OCI-LY3 (cell line): ENCODE measurements at regions not wholly inside any gene's neighbourhood (a gene's known extent, or its start where the extent isn't known, plus 50 kb on each side); places are given as distances from the start of the nearest gene placed in this dataset.

ENCODE experiments used
- H2AFZ ChIP-seq: fragments of 200-600, 300-600 bp; shearing (Covaris generic); 2 replicates; pipeline ENCODE4 v1.6.0; 2014; ENCODE audit warnings: antibody characterized with exemption, low read depth, low read length
- H3K27ac ChIP-seq: fragments of 200-600, 300-600 bp; sonication (generic); 2 replicates; pipeline ENCODE4 v1.5.1; 2014; ENCODE audit warnings: mild to moderate bottlenecking, low read length, moderate library complexity, mixed read lengths
- H3K27me3 ChIP-seq: fragments of 200-600, 300-600 bp; sonication (generic); 2 replicates; pipeline ENCODE4 v1.6.1; 2014; ENCODE audit warnings: low read depth, low read length, mixed read lengths
- H3K36me3 ChIP-seq: fragments of 200-600, 300-600 bp; sonication (generic); replicated peaks from 2 replicates; pipeline ENCODE3; 2014; ENCODE audit warnings: low read depth, low read length, mixed read lengths
- H3K4me1 ChIP-seq: fragments of 300-600, 200-600 bp; sonication (generic); 2 replicates; pipeline ENCODE4 v1.6.1; 2014; ENCODE audit warnings: low read length, mixed read lengths
- H3K4me2 ChIP-seq: fragments of 200-600, 300-600 bp; sonication (generic); 2 replicates; pipeline ENCODE4 v1.6.1; 2014; ENCODE audit warnings: low read length, mixed read lengths
- H3K4me3 ChIP-seq: fragments of 300-600, 200-600 bp; sonication (generic); 2 replicates; pipeline ENCODE4 v1.5.1; 2014; ENCODE audit warnings: antibody characterized with exemption, mild to moderate bottlenecking, low read length, moderate library complexity
- H3K79me2 ChIP-seq: fragments of 300-600, 200-600 bp; shearing (Covaris generic); 2 replicates; pipeline ENCODE4 v1.6.1; 2014; ENCODE audit warnings: mild to moderate bottlenecking, low read length, mixed read lengths
- H3K9ac ChIP-seq: fragments of 300-600, 200-600 bp; shearing (Covaris generic); 2 replicates; pipeline ENCODE4 v1.6.0; 2014; ENCODE audit warnings: mild to moderate bottlenecking, low read length, moderate library complexity
- H3K9me3 ChIP-seq: fragments of 200-600, 300-600 bp; shearing (Covaris generic); 2 replicates; pipeline ENCODE4 v1.6.1; 2014; ENCODE audit warnings: low read length, mixed read lengths; ENCODE audit not compliant: insufficient read depth
- H4K20me1 ChIP-seq: fragments of 200-600, 300-600 bp; sonication (generic); 2 replicates; pipeline ENCODE4 v1.6.1; 2016; ENCODE audit warnings: low read length, mixed read lengths; ENCODE audit not compliant: insufficient read depth
- EZH2phosphoT487 ChIP-seq: fragments of 200-600 bp; shearing (Covaris generic); IDR thresholded peaks from 2 replicates; pipeline ENCODE4 v1.6.1; 2018; ENCODE audit warnings: antibody characterized with exemption, mixed run types, low read depth
- TF ChIP-seq, protein P1 (sequence below): fragments of 200-600, 300-600 bp; sonication (generic); IDR thresholded peaks from 2 replicates; pipeline ENCODE4 v1.5.1; 2014; ENCODE audit warnings: antibody characterized with exemption, low read length, low read depth

DNA sequence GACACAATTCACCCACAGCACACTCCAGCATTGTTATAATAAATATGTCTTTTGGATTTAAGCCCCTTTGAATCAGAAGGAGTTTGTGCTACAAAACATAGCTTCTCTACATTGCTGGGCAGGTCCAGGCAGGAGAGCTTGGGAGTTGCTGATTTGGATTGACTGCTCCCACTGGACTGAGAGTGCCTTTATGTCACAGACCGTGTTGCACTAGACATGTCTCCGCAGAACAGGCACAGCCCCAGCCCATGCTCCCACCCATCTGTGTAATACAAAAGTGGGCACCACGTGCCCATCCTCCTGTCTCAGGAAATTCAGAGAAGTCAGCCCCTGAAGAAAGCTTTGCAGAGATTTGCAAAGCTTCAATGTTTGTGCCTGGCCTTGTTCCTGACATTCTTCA lies 117.1 kb downstream of the MED10 start:
- Histone ChIP-seq H3K4me3 (no peak overlapping the region), H3K27ac (no peak overlapping the region), H3K9ac (no peak overlapping the region), H3K27me3 (no peaks in the 10 kb centered on the region), H3K4me2 (no peak overlapping the region), H3K79me2 (no peaks in the 10 kb centered on the region), H3K36me3 (no peaks in the 10 kb centered on the region), H3K4me1 (no peaks in the 10 kb centered on the region), H2AFZ (no peak overlapping the region), H3K9me3 (no peaks in the 10 kb centered on the region), H4K20me1 (no peaks in the 10 kb centered on the region)
- TF ChIP-seq, protein P1, sequence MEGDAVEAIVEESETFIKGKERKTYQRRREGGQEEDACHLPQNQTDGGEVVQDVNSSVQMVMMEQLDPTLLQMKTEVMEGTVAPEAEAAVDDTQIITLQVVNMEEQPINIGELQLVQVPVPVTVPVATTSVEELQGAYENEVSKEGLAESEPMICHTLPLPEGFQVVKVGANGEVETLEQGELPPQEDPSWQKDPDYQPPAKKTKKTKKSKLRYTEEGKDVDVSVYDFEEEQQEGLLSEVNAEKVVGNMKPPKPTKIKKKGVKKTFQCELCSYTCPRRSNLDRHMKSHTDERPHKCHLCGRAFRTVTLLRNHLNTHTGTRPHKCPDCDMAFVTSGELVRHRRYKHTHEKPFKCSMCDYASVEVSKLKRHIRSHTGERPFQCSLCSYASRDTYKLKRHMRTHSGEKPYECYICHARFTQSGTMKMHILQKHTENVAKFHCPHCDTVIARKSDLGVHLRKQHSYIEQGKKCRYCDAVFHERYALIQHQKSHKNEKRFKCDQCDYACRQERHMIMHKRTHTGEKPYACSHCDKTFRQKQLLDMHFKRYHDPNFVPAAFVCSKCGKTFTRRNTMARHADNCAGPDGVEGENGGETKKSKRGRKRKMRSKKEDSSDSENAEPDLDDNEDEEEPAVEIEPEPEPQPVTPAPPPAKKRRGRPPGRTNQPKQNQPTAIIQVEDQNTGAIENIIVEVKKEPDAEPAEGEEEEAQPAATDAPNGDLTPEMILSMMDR: no peak
- TF ChIP-seq EZH2phosphoT487: no peak

DNA sequence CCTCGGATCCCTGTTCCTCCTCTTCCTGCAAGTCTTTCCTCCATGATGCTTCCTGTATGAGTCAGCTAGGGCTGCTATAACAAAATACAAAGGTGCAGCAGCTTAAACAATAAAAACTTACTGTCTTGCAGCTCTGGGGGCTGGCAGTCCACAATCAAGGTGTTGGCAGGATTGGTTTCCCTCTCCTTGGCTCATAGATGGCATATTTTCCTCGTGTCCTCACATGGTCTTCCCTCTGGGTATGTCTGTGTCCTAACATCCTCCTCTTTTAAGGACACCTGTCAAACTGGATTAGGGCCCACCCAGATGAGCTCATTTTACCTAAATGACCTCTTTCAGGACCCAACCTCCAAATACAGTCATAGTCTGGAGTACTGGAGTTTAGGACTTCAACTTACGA lies 117.5 kb downstream of the MED10 start:
- no peaks in the 10 kb centered on the region for H3K79me2 ChIP-seq
- H4K20me1 ChIP-seq: no peaks in the 10 kb centered on the region
- H3K9ac ChIP-seq: no peak overlapping the region
- H3K27me3 ChIP-seq: no peaks in the 10 kb centered on the region
- H3K9me3 ChIP-seq: no peaks in the 10 kb centered on the region
- H3K36me3 ChIP-seq: no peaks in the 10 kb centered on the region
- H2AFZ ChIP-seq: no peak overlapping the region
- no peak overlapping the region for H3K4me3 ChIP-seq
- H3K27ac ChIP-seq: no peak overlapping the region
- H3K4me2 ChIP-seq: no peak overlapping the region
- no peaks in the 10 kb centered on the region for H3K4me1 ChIP-seq
- TF ChIP-seq EZH2phosphoT487: no peak
- TF ChIP-seq, protein P1: no peak

DNA sequence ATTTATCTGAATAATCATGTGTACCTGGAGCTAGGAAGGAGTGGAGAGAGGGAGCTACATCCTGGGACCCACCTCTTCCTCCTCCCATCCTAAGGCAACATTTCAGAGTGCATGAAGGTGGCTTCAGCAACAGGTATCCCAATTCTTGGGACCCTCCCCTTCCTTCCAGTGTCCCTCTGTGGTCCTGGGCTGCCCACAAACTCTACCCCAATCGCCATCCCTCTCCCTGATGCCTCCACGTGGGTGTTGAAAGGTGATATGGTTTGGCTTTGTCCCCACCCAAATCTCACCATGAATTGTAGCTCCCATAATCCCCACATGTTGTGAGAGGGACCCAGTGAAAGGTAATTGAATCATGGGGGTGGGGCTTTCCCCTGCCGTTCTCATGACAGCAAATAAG lies 121.4 kb downstream of the MED10 start:
- H4K20me1 ChIP-seq: no peaks in the 10 kb centered on the region
- no peaks in the 10 kb centered on the region for H3K4me1 ChIP-seq
- H3K4me2 ChIP-seq: no peak overlapping the region
- H3K79me2 ChIP-seq: no peaks in the 10 kb centered on the region
- no peak overlapping the region for H3K27ac ChIP-seq
- no peaks in the 10 kb centered on the region for H3K27me3 ChIP-seq
- TF ChIP-seq, protein P1: no peak
- no peak for TF ChIP-seq EZH2phosphoT487
- no peak overlapping the region for H2AFZ ChIP-seq
- H3K9ac ChIP-seq: no peak overlapping the region
- no peaks in the 10 kb centered on the region for H3K36me3 ChIP-seq
- no peaks in the 10 kb centered on the region for H3K9me3 ChIP-seq
- H3K4me3 ChIP-seq: no peak overlapping the region

DNA sequence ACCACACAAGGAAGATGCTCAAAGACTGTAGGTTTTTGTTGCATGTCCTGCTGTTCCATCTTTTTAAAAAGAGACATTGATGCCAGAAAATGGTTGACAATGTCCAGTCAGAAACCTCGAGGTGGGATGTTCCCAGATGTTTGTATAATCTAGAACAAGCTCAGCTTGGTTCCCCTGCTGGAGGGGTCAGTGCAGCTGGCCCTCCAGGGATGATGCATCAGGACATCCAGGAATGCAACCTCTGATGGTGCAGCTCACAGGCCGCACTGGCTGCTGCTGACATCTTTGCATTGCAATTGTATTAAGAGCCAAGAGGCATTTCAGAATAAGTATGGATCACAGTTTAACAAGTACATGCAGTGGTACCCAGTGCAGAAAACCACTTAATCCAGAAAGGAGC lies 122.4 kb downstream of the MED10 start:
- H4K20me1 ChIP-seq: no peaks in the 10 kb centered on the region
- no peaks in the 10 kb centered on the region for H3K79me2 ChIP-seq
- no peaks in the 10 kb centered on the region for H3K27me3 ChIP-seq
- no peaks in the 10 kb centered on the region for H3K36me3 ChIP-seq
- no peak overlapping the region for H3K4me3 ChIP-seq
- H3K9ac ChIP-seq: no peak overlapping the region
- H3K4me1 ChIP-seq: no peaks in the 10 kb centered on the region
- no peaks in the 10 kb centered on the region for H3K9me3 ChIP-seq
- H2AFZ ChIP-seq: no peak overlapping the region
- no peak overlapping the region for H3K27ac ChIP-seq
- TF ChIP-seq EZH2phosphoT487: no peak
- TF ChIP-seq, protein P1: no peak
- H3K4me2 ChIP-seq: no peak overlapping the region
